HG03066 (cell line): ENCODE measurements at regions not wholly inside any gene's neighbourhood (a gene's known extent, or its start where the extent isn't known, plus 50 kb on each side); places are given as distances from the start of the nearest gene placed in this dataset.
A peak's percentile ranks its signal among the peaks of the same experiment; 100 is the strongest.
"Not testable (repeated sequence)": the region's sequence is repeated elsewhere in the genome, so short reads cannot be mapped to it uniquely, and the experiment has no call there.

ENCODE experiments used
- ATAC-seq: cut with Tn5 transposase; IDR thresholded peaks from one replicate; pipeline ENCODE4 v1.9.1; 2021; ENCODE audit warnings: low read depth; ENCODE audit not compliant: unreplicated experiment

GRCh38 chr11:29200791-29201562, 815.9 kb downstream of the KCNA4 start:
- ATAC-seq, result no peak

GRCh38 chr11:29190313-29190712, 826.5 kb downstream of the KCNA4 start:
- no peak for ATAC-seq

- no peak for ATAC-seq
Measured at GRCh38 chr11:29187215-29187614, 829.6 kb downstream of the KCNA4 start.

- ATAC-seq, result no peak
Measured at GRCh38 chr11:29184939-29185890, 831.6 kb downstream of the KCNA4 start.

GRCh38 chr11:29183301-29183700, 833.5 kb downstream of the KCNA4 start:
- no peak for ATAC-seq

GRCh38 chr11:29173660-29174062, 843.2 kb downstream of the KCNA4 start:
- ATAC-seq, result no peak

- ATAC-seq, result no peak
Measured at GRCh38 chr11:29171360-29171950, 845.4 kb downstream of the KCNA4 start.

GRCh38 chr11:29166306-29166705, 850.5 kb downstream of the KCNA4 start:
- no peak for ATAC-seq

GRCh38 chr11:29163231-29163630, 853.6 kb downstream of the KCNA4 start:
- no peak for ATAC-seq

GRCh38 chr11:29162491-29162890, 854.3 kb downstream of the KCNA4 start:
- no peak for ATAC-seq

GRCh38 chr11:29161191-29161590, 855.6 kb downstream of the KCNA4 start:
- ATAC-seq, result no peak

- peak; percentile 75 for ATAC-seq
Measured at GRCh38 chr11:29159552-29160465, 857.0 kb downstream of the KCNA4 start.

GRCh38 chr11:29153078-29153477, 863.8 kb downstream of the KCNA4 start:
- ATAC-seq, result no peak

GRCh38 chr11:29142573-29142972, 874.3 kb downstream of the KCNA4 start:
- not testable (repeated sequence) for ATAC-seq

- ATAC-seq, result no peak
Measured at GRCh38 chr11:29135504-29135903, 881.3 kb downstream of the KCNA4 start.

GRCh38 chr11:29131055-29131454, 885.8 kb downstream of the KCNA4 start:
- ATAC-seq, result no peak

GRCh38 chr11:29129844-29130243, 887.0 kb downstream of the KCNA4 start:
- ATAC-seq, result no peak

- no peak for ATAC-seq
Measured at GRCh38 chr11:29127461-29127860, 889.4 kb downstream of the KCNA4 start.

- no peak for ATAC-seq
Measured at GRCh38 chr11:29125606-29126005, 891.2 kb downstream of the KCNA4 start.

- no peak for ATAC-seq
Measured at GRCh38 chr11:29124470-29124869, 892.4 kb downstream of the KCNA4 start.
